ENCODE measurements at regions not wholly inside any gene's neighbourhood (a gene's known extent, or its start where the extent isn't known, plus 50 kb on each side); places are given as distances from the start of the nearest gene placed in this dataset.

- TF ChIP-seq CTCF (IDR thresholded peaks at IDR 0.05 in 2 of 3, conservative IDR thresholded peaks at IDR 0.05 in 1 of 3; ENCODE audit: borderline replicate concordance in 1 of 3, insufficient read depth in 1 of 3, low read depth in 2 of 3, low read length in 2 of 3): no peak
- no peak for TF ChIP-seq YY1 (IDR thresholded peaks at IDR 0.05; ENCODE audit: extremely low read depth, insufficient replicate concordance, low read depth, low read length)
- no peak for TF ChIP-seq EZH2 (IDR thresholded peaks at IDR 0.05)
- TF ChIP-seq ATF3 (IDR thresholded peaks at IDR 0.05): no peak
- no peak for TF ChIP-seq CEBPB (IDR thresholded peaks at IDR 0.05; ENCODE audit: low read depth)
- no peak for TF ChIP-seq REST (IDR thresholded peaks at IDR 0.05; ENCODE audit: low read depth)
- no peak for TF ChIP-seq JUND (IDR thresholded peaks at IDR 0.05)
- TF ChIP-seq POLR2A (IDR thresholded peaks at IDR 0.05; ENCODE audit: borderline replicate concordance, extremely low read depth, insufficient read depth, insufficient read length): no peak
- TF ChIP-seq ZNF274 (IDR thresholded peaks at IDR 0.05; ENCODE audit: low read depth, low read length): no peak
- TF ChIP-seq RAD21 (IDR thresholded peaks at IDR 0.05; ENCODE audit: low read depth): no peak
- TF ChIP-seq EZH2phosphoT487 (IDR thresholded peaks at IDR 0.05; ENCODE audit: borderline replicate concordance): no peak
- TF ChIP-seq ZFX (IDR thresholded peaks at IDR 0.05): no peak
- no peak for TF ChIP-seq MAX (IDR thresholded peaks at IDR 0.05)
- TF ChIP-seq POLR2AphosphoS5 (IDR thresholded peaks at IDR 0.05; ENCODE audit: low read depth, low read length): no peak
Observed at GRCh38 chr6:19723545-19723944, 113.6 kb upstream of the ID4 start.
